ENCODE measurements at regions not wholly inside any gene's neighbourhood (a gene's known extent, or its start where the extent isn't known, plus 50 kb on each side); places are given as distances from the start of the nearest gene placed in this dataset.

DNA sequence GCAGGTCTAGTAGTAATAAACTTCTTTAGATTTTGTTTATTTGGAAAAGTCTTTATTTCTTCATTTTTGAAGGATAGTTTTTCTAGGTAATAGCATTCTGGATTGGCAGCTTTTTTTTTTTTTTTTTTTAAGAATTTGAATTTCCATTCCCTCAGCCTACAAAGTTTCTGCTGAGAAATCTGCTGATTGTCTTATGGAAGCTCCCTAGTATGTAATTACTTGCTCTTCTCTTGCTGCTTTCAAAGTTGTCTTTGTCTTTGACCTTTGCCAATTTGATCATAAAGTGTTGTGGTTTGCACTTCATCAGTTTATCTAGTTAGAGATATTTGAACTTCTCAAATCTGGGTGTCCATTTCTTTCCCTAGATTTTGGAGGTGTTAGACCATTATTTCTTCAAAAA, 82.2 kb upstream of the GMDS start:
- TF ChIP-seq, protein P1, sequence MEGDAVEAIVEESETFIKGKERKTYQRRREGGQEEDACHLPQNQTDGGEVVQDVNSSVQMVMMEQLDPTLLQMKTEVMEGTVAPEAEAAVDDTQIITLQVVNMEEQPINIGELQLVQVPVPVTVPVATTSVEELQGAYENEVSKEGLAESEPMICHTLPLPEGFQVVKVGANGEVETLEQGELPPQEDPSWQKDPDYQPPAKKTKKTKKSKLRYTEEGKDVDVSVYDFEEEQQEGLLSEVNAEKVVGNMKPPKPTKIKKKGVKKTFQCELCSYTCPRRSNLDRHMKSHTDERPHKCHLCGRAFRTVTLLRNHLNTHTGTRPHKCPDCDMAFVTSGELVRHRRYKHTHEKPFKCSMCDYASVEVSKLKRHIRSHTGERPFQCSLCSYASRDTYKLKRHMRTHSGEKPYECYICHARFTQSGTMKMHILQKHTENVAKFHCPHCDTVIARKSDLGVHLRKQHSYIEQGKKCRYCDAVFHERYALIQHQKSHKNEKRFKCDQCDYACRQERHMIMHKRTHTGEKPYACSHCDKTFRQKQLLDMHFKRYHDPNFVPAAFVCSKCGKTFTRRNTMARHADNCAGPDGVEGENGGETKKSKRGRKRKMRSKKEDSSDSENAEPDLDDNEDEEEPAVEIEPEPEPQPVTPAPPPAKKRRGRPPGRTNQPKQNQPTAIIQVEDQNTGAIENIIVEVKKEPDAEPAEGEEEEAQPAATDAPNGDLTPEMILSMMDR (IDR thresholded peaks at IDR 0.05; ENCODE audit: low read depth, low read length, poor library complexity, severe bottlenecking): no peak
- no peak for TF ChIP-seq EZH2phosphoT487 (IDR thresholded peaks at IDR 0.05; ENCODE audit: borderline replicate concordance, low read length)

Measured in DOHH2 (cell line).